HG03342 (cell line): ENCODE measurements at regions not wholly inside any gene's neighbourhood (a gene's known extent, or its start where the extent isn't known, plus 50 kb on each side); places are given as distances from the start of the nearest gene placed in this dataset.
"Not testable (repeated sequence)": the region's sequence is repeated elsewhere in the genome, so short reads cannot be mapped to it uniquely, and the experiment has no call there.

Experiments used
- ATAC-seq: cut with Tn5 transposase; IDR thresholded peaks from one replicate; pipeline ENCODE4 v1.9.1; 2021; ENCODE audit warnings: mild to moderate bottlenecking, moderate library complexity; ENCODE audit not compliant: unreplicated experiment

DNA sequence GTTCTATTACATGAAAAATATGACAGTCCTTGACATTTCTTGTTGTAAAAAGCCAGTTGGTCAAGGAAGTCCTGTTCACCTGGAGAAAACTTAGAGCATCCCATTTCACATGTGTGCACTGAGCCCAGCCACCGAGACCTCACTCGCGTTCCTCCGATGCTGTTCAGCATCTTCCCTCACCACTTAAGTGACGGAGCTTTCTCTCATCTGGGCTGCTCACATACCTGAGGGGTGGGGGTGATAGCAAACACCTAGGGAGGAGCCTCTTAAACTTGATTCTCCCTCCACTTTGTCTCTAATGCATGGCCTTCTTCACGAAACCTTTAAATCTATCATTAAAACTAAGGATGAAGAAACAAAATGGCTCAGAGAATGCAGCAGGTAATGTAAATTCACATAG, 950.2 kb downstream of the GATA3 start:
- no peak for ATAC-seq

DNA sequence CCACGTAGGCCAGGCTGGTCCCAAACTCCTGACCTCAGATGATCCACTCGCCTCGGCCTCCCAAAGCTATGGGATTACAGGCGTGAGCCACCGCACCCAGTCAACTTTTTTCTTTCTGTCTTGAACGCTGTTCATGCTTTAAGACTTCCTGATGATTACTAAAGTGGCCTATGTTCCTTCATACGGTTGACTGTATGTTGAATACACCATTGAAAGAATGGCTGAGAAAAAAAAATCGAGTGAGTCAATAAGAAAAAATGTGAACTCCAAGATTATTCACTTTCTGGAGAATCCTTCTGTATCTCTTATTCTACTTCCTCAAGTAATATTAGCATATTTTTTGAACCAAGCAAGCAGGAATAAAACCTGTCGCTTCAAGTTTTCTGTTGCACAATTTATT, 955.0 kb downstream of the GATA3 start:
- no peak for ATAC-seq

GRCh38 chr10:9010093-9010492, 955.6 kb downstream of the GATA3 start:
- no peak for ATAC-seq

DNA sequence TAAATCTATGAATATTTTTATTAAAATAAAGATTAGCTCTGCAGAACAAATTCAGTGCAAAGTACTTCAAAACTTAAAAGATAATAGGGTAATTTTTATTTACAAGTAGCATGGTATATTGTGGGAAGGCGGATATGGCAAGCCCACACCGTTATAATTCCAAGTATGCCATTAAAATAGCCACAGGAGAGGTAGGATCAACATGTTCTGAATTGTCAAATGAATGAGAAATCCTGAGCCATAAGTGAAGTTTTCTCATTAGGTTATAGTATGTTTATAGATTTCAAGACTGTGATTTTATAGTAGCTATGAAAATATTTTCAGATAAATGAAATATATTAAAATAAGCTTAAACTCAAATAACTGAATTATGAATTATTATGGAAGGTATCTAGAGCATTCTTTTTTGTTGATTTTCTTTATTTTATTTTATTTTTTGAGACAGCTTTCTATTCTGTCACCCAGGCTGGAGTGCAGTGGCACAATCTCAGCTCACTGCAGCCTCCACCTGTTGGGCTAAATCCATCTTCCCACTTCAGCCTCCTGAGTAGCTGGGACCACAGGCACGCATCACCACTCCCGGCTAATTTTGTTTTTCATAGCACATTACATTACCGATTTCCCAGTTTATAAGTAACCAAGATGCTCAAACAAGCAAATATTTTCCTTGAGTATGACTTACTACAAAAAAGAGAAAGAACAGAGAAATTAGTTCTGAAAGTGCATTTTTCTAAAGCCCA, 956.6 kb downstream of the GATA3 start:
- no peak for ATAC-seq

GRCh38 chr10:9012312-9012711, 957.8 kb downstream of the GATA3 start:
- no peak for ATAC-seq

DNA sequence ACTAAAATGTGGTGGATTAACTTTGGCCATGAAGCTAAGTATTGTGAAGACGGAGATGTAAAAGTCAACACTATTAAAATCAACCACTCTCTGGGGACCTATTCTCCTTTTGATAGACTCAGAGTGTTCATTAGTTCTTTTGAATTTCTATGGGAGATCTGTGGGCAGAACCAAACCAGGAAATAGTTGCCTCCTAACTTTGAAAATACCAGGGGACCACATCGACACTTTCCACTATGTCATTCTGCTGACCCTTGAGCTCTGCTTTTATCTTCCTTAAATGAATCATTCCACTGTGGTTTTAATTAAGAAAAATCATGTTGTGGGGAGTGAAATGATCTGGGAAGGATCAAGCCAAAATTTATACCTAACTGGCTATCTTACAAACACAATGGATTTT, 960.5 kb downstream of the GATA3 start:
- ATAC-seq, result no peak

DNA sequence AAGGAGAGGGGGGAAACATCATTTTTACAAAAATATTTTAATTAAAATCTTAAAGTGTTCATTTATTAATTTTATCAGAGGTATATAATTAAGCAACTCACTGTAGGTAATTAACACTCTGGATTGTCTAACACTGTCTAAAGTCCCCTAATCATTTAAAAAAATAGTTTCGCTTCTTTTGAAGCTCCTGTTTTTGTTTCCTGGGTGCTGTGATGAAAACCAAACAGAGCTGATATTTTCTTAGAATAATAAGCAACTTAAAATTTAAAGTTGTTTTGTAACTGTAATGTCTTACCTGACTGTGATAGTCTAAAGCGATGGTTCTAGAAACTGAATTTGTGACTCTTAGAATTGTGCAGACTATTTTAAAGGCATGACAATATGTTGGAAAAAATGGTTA, 961.0 kb downstream of the GATA3 start:
- ATAC-seq, result no peak

- no peak for ATAC-seq
Observed at GRCh38 chr10:9016930-9017329, 962.4 kb downstream of the GATA3 start.

DNA sequence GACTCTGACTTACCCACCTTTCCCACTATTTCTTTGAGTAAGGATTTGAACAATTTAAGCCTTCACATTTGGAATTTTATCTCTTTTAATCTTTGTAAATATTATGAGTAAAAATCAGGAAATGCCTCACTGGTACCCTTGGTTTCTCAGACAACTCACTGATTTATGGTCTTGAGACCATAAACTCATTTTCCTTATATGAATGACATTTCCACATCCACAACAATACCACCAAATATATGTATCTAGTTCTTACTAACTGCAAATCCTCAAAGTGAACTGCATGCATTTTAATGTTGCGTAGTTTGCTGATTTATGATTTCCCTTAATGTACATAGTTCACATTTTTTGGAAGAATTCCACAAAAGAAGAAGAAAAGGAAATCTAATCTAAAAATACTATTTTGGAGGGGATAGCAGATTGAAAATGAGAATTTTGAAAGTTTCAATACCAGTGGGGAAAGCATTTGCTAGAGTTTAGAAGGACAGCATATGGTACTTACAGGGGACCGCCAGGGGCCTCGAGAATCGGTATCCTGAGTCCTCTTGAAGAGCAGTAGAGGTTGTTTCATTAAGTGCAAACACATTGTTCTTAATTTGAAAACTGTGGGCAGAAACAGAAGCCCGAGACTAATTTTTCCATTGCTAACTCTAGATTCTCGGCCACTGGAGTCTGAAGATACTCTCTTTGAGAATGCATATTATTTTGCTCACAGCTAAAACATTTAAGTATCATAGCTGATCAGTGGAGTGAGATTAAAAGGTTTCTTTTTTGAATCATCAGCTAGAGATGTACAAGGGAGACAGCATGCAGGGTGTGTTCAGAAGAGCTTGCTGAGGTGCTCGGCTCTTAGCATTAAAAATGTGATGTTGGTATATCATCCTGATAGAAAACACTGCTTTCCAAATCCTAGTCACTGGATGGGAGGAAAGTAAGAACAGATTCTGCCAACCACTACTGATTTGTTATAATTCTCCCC, 964.0 kb downstream of the GATA3 start:
- no peak for ATAC-seq

- ATAC-seq, result no peak
Observed at GRCh38 chr10:9023206-9023605, 968.7 kb downstream of the GATA3 start.

DNA sequence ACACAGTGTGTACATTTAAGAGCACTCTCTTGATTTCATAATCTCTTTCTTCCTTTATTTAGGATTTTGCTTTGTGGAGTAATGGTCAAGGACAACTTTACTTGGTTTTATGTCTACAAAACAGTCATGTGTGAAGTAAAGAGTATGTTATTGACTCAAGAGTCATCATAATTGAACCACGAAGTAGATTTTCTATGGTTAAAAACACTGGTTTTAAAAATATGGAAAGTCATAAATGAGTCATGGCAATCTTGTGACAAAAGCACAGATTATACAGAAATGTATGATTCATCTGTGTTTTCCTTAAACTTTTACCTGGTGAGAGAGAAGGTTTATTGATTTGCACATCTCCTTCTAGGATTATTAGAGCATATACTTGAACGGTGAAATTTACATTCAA, 969.7 kb downstream of the GATA3 start:
- no peak for ATAC-seq

- ATAC-seq, result no peak
Observed at GRCh38 chr10:9028231-9028630, 973.7 kb downstream of the GATA3 start.

DNA sequence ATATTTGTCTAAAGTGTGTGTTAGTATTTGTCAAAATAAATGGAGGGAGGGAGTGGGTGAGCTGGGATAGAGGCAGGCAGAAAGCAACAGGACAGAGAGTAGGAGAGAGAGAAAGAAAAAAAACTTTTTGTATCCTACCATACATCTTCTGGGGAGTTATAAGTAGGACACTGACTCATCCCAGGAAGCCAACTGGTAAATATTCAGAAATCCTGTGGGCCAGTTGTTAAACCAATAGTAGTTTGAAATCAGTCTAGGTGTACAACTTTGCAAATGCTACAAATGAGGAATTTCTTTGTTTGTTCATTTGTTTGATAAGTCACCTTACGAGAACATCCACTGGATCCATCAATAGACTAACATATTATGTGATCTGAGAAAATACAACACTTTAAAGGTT, 980.9 kb downstream of the GATA3 start:
- no peak for ATAC-seq

- no peak for ATAC-seq
Observed at GRCh38 chr10:9036711-9037204, 982.3 kb downstream of the GATA3 start.

DNA sequence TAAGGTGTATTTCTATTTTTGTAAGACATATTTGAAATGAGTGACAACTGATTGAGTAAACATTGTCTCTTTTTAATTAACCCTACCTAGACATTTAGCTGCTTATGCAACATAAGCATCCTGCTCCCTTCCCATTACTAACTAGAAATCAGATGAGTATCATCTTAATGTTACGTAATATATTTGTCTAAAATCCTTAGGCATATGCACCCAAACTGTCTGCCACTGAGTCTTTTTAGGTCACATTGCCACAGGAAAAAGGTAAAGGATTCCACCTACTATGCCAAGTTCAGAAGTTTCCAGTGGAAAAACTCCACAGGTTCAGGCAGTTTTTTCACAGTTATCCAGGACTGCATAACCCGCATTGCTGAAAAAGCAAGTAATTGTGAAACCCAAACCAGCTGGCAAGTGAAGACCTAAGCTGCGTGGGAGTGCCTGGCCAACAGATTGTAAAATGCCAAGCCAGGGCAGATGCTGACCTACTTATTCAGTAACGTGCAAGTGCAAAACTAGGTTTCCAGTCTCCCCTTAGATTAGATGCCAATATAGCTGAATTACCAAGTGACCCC, 983.7 kb downstream of the GATA3 start:
- ATAC-seq, result no peak

DNA sequence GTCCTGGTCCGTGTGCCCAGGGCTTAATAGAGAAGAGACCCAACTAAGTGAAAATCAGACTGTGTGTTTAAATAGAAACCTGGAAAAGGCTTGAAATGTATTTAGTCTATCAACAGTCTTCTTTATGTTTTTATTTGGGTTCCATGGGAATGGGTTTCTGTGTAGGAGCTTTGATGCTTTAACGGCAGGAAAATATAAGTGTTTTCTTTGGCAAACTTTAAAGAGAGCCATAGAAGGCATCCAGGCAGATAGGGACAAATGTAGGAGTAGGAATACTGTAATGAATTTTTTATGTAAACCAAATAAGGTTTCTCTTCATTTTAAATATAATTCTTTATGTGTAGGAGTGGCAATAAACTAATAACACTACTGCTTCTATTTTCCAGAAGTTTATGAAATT, 989.0 kb downstream of the GATA3 start:
- no peak for ATAC-seq

GRCh38 chr10:9045311-9045710, 990.8 kb downstream of the GATA3 start:
- ATAC-seq, result no peak

GRCh38 chr10:9051328-9051974, 997.0 kb downstream of the GATA3 start:
- ATAC-seq, result no peak

GRCh38 chr10:9052767-9053166, 998.3 kb downstream of the GATA3 start:
- no peak for ATAC-seq

DNA sequence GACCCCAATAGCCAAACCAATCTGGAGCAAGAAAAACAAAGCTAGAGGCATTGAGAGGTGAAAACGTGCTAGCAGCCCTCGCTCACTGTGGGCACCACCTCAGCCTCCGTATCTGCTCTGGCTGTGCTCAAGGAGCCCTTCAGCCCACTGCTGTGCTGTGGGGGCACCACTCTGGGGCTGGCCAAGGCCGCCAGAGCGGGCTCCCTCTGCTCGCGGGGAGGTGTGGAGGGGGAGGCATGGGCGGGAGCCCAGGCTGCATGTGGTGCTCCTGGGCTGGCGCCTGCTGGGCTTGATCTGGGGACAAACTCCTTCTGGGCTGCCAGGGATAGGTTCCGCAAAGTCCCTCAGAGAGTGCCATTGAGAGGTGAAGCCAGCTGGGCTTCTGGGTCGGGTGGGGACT, 1002.0 kb downstream of the GATA3 start:
- ATAC-seq, result no peak

DNA sequence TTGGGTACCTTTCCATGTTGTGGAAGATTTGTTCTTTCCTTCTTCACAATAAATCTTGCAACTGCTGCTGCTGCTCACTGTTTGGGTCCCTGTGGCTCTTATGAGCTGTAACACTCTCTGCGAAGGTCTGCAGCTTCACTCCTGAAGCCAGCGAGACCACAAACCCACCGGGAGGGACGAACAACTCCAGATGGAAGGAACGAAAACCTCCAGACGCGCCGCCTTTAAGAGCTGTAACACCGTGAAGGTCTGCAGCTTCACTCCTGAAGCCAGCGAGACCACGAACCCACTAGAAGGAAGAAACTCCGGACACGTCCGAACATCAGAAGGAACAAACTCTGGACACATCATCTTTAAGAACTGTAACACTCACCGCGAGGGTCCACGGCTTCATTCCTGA, 1002.8 kb downstream of the GATA3 start:
- not testable (repeated sequence) for ATAC-seq
